Body of pancreas (tissue), 4 donors: ENCODE measurements at regions not wholly inside any gene's neighbourhood (a gene's known extent, or its start where the extent isn't known, plus 50 kb on each side); places are given as distances from the start of the nearest gene placed in this dataset.

Experiments used
- POLR2A ChIP-seq, 3 donors: fragments of 450-650 bp; IDR thresholded peaks; one replicate each; pipeline ENCODE4 v1.6.1; 2016; ENCODE audit warnings: antibody characterized with exemption in 3 of 3, mild to moderate bottlenecking in 2 of 3
- TF ChIP-seq, protein P1 (sequence below), 7 experiments: fragments of 450-650 bp in 4 of 7; fragments of 200-600 bp in 3 of 7; sonication (generic) in 3 of 7; IDR thresholded peaks; one replicate each; pipeline ENCODE4 v1.5.1; 2016 to 2019; ENCODE audit warnings: antibody characterized with exemption in 7 of 7

DNA sequence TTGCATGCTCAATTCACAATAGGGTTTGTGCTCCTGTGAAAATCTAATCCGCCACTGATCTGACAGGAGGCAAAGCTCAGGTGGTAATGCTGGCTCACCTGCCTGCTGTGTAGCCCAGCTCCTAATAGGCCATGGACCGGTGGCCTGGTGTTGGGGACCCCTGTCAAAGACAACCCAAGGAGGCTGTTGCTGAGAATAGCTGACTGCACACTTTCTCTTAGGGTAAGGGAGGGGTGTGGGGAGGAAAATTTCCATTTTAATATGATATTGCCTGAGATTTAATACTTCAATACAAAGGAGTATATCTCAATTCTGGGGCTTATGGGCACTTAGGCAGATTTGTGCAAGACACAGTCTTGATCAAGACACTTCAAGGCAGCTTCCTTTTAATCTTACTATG is 105.8 kb downstream of the ALDH8A1 start:
- TF ChIP-seq, protein P1, sequence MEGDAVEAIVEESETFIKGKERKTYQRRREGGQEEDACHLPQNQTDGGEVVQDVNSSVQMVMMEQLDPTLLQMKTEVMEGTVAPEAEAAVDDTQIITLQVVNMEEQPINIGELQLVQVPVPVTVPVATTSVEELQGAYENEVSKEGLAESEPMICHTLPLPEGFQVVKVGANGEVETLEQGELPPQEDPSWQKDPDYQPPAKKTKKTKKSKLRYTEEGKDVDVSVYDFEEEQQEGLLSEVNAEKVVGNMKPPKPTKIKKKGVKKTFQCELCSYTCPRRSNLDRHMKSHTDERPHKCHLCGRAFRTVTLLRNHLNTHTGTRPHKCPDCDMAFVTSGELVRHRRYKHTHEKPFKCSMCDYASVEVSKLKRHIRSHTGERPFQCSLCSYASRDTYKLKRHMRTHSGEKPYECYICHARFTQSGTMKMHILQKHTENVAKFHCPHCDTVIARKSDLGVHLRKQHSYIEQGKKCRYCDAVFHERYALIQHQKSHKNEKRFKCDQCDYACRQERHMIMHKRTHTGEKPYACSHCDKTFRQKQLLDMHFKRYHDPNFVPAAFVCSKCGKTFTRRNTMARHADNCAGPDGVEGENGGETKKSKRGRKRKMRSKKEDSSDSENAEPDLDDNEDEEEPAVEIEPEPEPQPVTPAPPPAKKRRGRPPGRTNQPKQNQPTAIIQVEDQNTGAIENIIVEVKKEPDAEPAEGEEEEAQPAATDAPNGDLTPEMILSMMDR (IDR thresholded peaks at IDR 0.05) = no peak
- TF ChIP-seq POLR2A (IDR thresholded peaks at IDR 0.05) = no peak
